Chondrocyte (in vitro differentiated cells): ENCODE measurements at regions not wholly inside any gene's neighbourhood (a gene's known extent, or its start where the extent isn't known, plus 50 kb on each side); places are given as distances from the start of the nearest gene placed in this dataset.
A peak's percentile ranks its signal among the peaks of the same experiment; 100 is the strongest.

ENCODE experiments used
- DNase-seq: peaks from one replicate; pipeline ENCODE4 v3.0.0; 2021; ENCODE audit warnings: mixed read lengths, low spot score
- H3K27ac Mint-ChIP-seq: one replicate; pipeline ENCODE4 v1.8.0; 2021; ENCODE audit warnings: mild to moderate bottlenecking, moderate library complexity, mixed read lengths; ENCODE audit not compliant: unreplicated experiment
- H3K27me3 Mint-ChIP-seq: 2 replicates; pipeline ENCODE4 v1.8.0; 2021; ENCODE audit warnings: low read depth, mixed read lengths
- H3K36me3 Mint-ChIP-seq: 2 replicates; pipeline ENCODE4 v1.8.0; 2021; ENCODE audit warnings: low read depth, mixed read lengths
- H3K4me1 Mint-ChIP-seq: 2 replicates; pipeline ENCODE4 v1.8.0; 2021; ENCODE audit warnings: low read depth, mild to moderate bottlenecking, mixed read lengths
- H3K4me3 Mint-ChIP-seq: one replicate; pipeline ENCODE4 v1.8.0; 2021; ENCODE audit warnings: mild to moderate bottlenecking, moderate library complexity, mixed read lengths; ENCODE audit not compliant: unreplicated experiment
- H3K9me3 Mint-ChIP-seq: 2 replicates; pipeline ENCODE4 v1.8.0; 2021; ENCODE audit warnings: low read depth, mixed read lengths
- CTCF ChIP-seq: fragments of 200-600 bp; sonication (generic); IDR thresholded peaks from 2 replicates; pipeline ENCODE4 v1.5.0; 2021; ENCODE audit warnings: antibody characterized with exemption, mild to moderate bottlenecking, moderate library complexity

GRCh38 chr16:86093801-86094750 lies 195.1 kb downstream of the IRF8 start:
- Mint-ChIP-seq H3K27ac (no peak overlapping the region), H3K36me3 (no peaks in the 10 kb centered on the region), H3K4me3 (no peak overlapping the region), H3K9me3 (peaks cover 9% of the 10 kb centered on the region), H3K4me1 (no peaks in the 10 kb centered on the region), H3K27me3 (peaks cover 44% of the 10 kb centered on the region)
- peak; percentile 36 for TF ChIP-seq CTCF
- peak; percentile 68 for DNase-seq

GRCh38 chr16:86095131-86095752 lies 196.3 kb downstream of the IRF8 start:
- TF ChIP-seq CTCF = no peak
- Mint-ChIP-seq H3K9me3 (peaks cover 9% of the 10 kb centered on the region), H3K4me1 (no peaks in the 10 kb centered on the region), H3K27ac (no peak overlapping the region), H3K27me3 (peaks cover 41% of the 10 kb centered on the region), H3K36me3 (no peaks in the 10 kb centered on the region), H3K4me3 (no peak overlapping the region)
- peak; percentile 39 for DNase-seq

GRCh38 chr16:86095906-86096485 lies 197.0 kb downstream of the IRF8 start:
- Mint-ChIP-seq H3K27ac (no peak overlapping the region), H3K4me3 (no peak overlapping the region), H3K27me3 (peaks cover 37% of the 10 kb centered on the region), H3K9me3 (peaks cover 9% of the 10 kb centered on the region), H3K4me1 (no peaks in the 10 kb centered on the region), H3K36me3 (no peaks in the 10 kb centered on the region)
- DNase-seq = peak; percentile 68
- no peak for TF ChIP-seq CTCF

DNA sequence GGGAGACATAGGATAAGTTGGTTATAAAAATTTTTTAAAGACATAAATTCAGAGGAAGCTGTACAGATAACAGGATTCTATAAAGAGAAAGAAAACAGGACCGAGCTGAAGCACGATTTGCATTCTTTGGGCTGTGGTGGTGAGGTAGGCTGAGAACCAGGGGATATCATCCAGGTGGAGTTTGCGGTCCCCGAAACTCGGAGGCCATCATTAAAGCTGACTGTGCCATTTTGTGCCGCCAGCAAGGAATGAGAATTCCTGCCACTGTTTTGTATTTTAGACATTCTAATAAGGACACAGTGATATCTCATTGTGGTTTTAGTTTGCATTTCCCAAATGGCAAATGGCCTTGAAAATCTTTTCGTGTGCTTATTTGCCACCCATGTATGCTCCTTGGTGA lies 197.9 kb downstream of the IRF8 start:
- no peak for TF ChIP-seq CTCF
- Mint-ChIP-seq H3K27ac (no peak overlapping the region), H3K9me3 (peaks cover 9% of the 10 kb centered on the region), H3K4me1 (no peaks in the 10 kb centered on the region), H3K4me3 (no peak overlapping the region), H3K27me3 (peaks cover 41% of the 10 kb centered on the region), H3K36me3 (no peaks in the 10 kb centered on the region)
- no peak for DNase-seq

DNA sequence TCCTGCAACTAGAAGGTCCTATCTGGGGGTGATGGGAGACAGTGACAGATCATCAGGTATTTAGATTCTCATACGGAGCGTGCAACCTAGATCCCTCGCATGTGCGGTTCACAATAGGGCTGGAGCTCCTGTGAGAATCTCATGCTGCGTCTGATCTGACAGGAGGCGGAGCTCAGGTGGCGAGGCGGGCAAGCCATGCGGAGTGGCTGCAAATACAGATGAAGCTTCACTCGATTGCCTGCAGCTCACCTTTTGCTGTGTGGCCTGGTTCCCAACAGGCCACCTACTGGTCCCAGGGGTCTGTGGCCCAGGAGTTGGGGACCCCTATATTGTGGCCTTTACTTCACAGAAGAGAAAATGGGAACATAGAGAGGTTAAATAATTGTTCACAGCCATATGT lies 200.4 kb downstream of the IRF8 start:
- Mint-ChIP-seq H3K27me3 (peaks cover 58% of the 10 kb centered on the region), H3K4me3 (no peak overlapping the region), H3K27ac (no peak overlapping the region), H3K9me3 (peaks cover 9% of the 10 kb centered on the region), H3K36me3 (no peaks in the 10 kb centered on the region), H3K4me1 (no peaks in the 10 kb centered on the region)
- TF ChIP-seq CTCF = no peak
- DNase-seq = no peak
